ENCODE measurements at regions not wholly inside any gene's neighbourhood (a gene's known extent, or its start where the extent isn't known, plus 50 kb on each side); places are given as distances from the start of the nearest gene placed in this dataset.
"Not testable (repeated sequence)": the region's sequence is repeated elsewhere in the genome, so short reads cannot be mapped to it uniquely, and the experiment has no call there.

- DNase-seq (ENCODE audit: low spot score) = no peak
Observed at GRCh38 chr11:22049276-22049675, 143.6 kb upstream of the ANO5 start.

GRCh38 chr11:22065472-22065871 is 127.4 kb upstream of the ANO5 start:
- DNase-seq (ENCODE audit: low spot score) = no peak

- no peak for DNase-seq (ENCODE audit: low spot score)
Observed at GRCh38 chr11:22069844-22070243, 123.0 kb upstream of the ANO5 start.

- no peak for DNase-seq (ENCODE audit: low spot score)
Observed at GRCh38 chr11:22076271-22076930, 116.5 kb upstream of the ANO5 start.

GRCh38 chr11:22078063-22078462 is 114.8 kb upstream of the ANO5 start:
- no peak for DNase-seq (ENCODE audit: low spot score)

GRCh38 chr11:22079133-22079872 is 113.6 kb upstream of the ANO5 start:
- DNase-seq (ENCODE audit: low spot score) = no peak

GRCh38 chr11:22082178-22082577 is 110.7 kb upstream of the ANO5 start:
- DNase-seq (ENCODE audit: low spot score) = no peak

- DNase-seq (ENCODE audit: low spot score) = no peak
Observed at GRCh38 chr11:22082788-22083187, 110.1 kb upstream of the ANO5 start.

- DNase-seq (ENCODE audit: low spot score) = no peak
Observed at GRCh38 chr11:22084056-22084455, 108.8 kb upstream of the ANO5 start.

- DNase-seq (ENCODE audit: low spot score) = no peak
Observed at GRCh38 chr11:22084564-22084963, 108.3 kb upstream of the ANO5 start.

- DNase-seq (ENCODE audit: low spot score) = no peak
Observed at GRCh38 chr11:22089609-22090008, 103.3 kb upstream of the ANO5 start.

GRCh38 chr11:22106566-22106965 is 86.3 kb upstream of the ANO5 start:
- DNase-seq (ENCODE audit: low spot score) = no peak

- DNase-seq (ENCODE audit: low spot score) = peak; percentile 8
Observed at GRCh38 chr11:22115470-22116029, 77.3 kb upstream of the ANO5 start.

- DNase-seq (ENCODE audit: low spot score) = not testable (repeated sequence)
Observed at GRCh38 chr11:22127981-22128380, 64.9 kb upstream of the ANO5 start.

GRCh38 chr11:22130462-22131053 is 62.3 kb upstream of the ANO5 start:
- DNase-seq (ENCODE audit: low spot score) = no peak

GRCh38 chr11:22133776-22134175 is 59.1 kb upstream of the ANO5 start:
- no peak for DNase-seq (ENCODE audit: low spot score)

- DNase-seq (ENCODE audit: low spot score) = no peak
Observed at GRCh38 chr11:22138264-22138663, 54.6 kb upstream of the ANO5 start.
